H1 (cell line): ENCODE measurements at regions not wholly inside any gene's neighbourhood (a gene's known extent, or its start where the extent isn't known, plus 50 kb on each side); places are given as distances from the start of the nearest gene placed in this dataset.

Experiments used
- CTCF ChIA-PET: fragments of 300-600 bp; sonication (Branson Sonifier 250); formaldehyde crosslinking; loops from one replicate; lab custom pipeline; 2021; ENCODE audit not compliant: partially characterized antibody; lab: Charles Lee
- POLR2A ChIA-PET: fragments of 300-600 bp; sonication (Branson Sonifier 250); formaldehyde crosslinking; loops from one replicate; lab custom pipeline; 2021; ENCODE audit warnings: inconsistent platforms; ENCODE audit not compliant: partially characterized antibody; lab: Charles Lee
- DNase-seq, 2 experiments: peaks; one replicate each; pipeline versions ENCODE4 v3.0.0 to v3.0.0-alpha.2; 2010 to 2022; ENCODE audit warnings: low spot score in 2 of 2, low read depth in 1 of 2, mixed read lengths in 1 of 2
- FAIRE-seq: peaks from 2 replicates; lab custom pipeline; 2011; peaks lifted over from hg19 to GRCh38; lab: Jason Lieb, UNC
- H2AFZ ChIP-seq: 2 replicates; pipeline ENCODE4 v1.8.1; 2012; ENCODE audit warnings: low read length, inconsistent platforms
- H2AK5ac ChIP-seq: 2 replicates; pipeline ENCODE4 v1.6.1; 2013; ENCODE audit warnings: low read depth, low read length
- H2BK120ac ChIP-seq: replicated peaks from 2 replicates; pipeline ENCODE3; 2013; ENCODE audit warnings: low read depth, low read length, inconsistent platforms
- H2BK12ac ChIP-seq: 2 replicates; pipeline ENCODE4 v1.6.1; 2013; ENCODE audit warnings: low read depth, low read length
- H2BK15ac ChIP-seq: 2 replicates; pipeline ENCODE4 v1.6.1; 2013; ENCODE audit warnings: low read length
- H2BK20ac ChIP-seq: 2 replicates; pipeline ENCODE4 v1.6.1; 2013; ENCODE audit warnings: low read length
- H2BK5ac ChIP-seq: 2 replicates; pipeline ENCODE4 v1.6.1; 2013; ENCODE audit warnings: low read depth, low read length
- H3K14ac ChIP-seq: 2 replicates; pipeline ENCODE4 v1.6.1; 2013; ENCODE audit warnings: inconsistent platforms; ENCODE audit not compliant: insufficient read length
- H3K18ac ChIP-seq: 2 replicates; pipeline ENCODE4 v1.6.1; 2013; ENCODE audit warnings: low read length; ENCODE audit errors: extremely low read depth
- H3K23ac ChIP-seq: 2 replicates; pipeline ENCODE4 v1.6.1; 2013; ENCODE audit warnings: inconsistent platforms; ENCODE audit not compliant: insufficient read length
- H3K23me2 ChIP-seq: 2 replicates; pipeline ENCODE4 v1.6.1; 2013; ENCODE audit warnings: low read depth, low read length
- H3K27ac ChIP-seq: 2 replicates; pipeline ENCODE4 v1.6.1; 2011; ENCODE audit warnings: low read depth, low read length, inconsistent platforms
- H3K27me3 ChIP-seq, 4 experiments: replicated peaks in 1 of 4; 1 replicate in 1 of 4; 2 replicates in 3 of 4; pipeline versions ENCODE4 v1.6.1 to v1.8.1; 2011 to 2013; ENCODE audit warnings: low read length in 3 of 4, mild to moderate bottlenecking in 3 of 4, inconsistent platforms in 2 of 4, mixed read lengths in 2 of 4, moderate library complexity in 1 of 4; ENCODE audit not compliant: control insufficient read depth in 3 of 4, insufficient read depth in 3 of 4; ENCODE audit errors: extremely low read depth in 1 of 4
- H3K36me3 ChIP-seq, 4 experiments: 2 replicates each; pipeline versions ENCODE4 v1.6.1 to v1.8.1; 2011 to 2013; ENCODE audit warnings: mild to moderate bottlenecking in 4 of 4, low read length in 3 of 4, moderate library complexity in 2 of 4, control low read depth in 1 of 4, inconsistent platforms in 1 of 4; ENCODE audit not compliant: insufficient read depth in 4 of 4, control insufficient read depth in 2 of 4
- H3K4ac ChIP-seq: replicated peaks from 2 replicates; pipeline ENCODE3; 2013; ENCODE audit warnings: low read length, low read depth, mixed read lengths, inconsistent platforms; ENCODE audit not compliant: insufficient read length
- H3K4me1 ChIP-seq, 4 experiments: replicated peaks in 1 of 4; 1 replicate in 1 of 4; 2 replicates in 3 of 4; pipeline versions ENCODE4 v1.6.1 to v1.8.1; 2011 to 2013; ENCODE audit warnings: low read length in 3 of 4, inconsistent platforms in 2 of 4, mixed read lengths in 1 of 4; ENCODE audit not compliant: insufficient read depth in 4 of 4, control insufficient read depth in 3 of 4
- H3K4me2 ChIP-seq, 2 experiments: 2 replicates each; pipeline versions ENCODE4 v1.6.1 to v1.8.1; 2011 to 2013; ENCODE audit warnings: low read depth in 2 of 2, low read length in 2 of 2, control low read depth in 1 of 2, inconsistent platforms in 1 of 2, mild to moderate bottlenecking in 1 of 2; ENCODE audit not compliant: insufficient read depth in 1 of 2
- H3K4me3 ChIP-seq, 4 experiments: fragments of 200-600, 300-600 bp in 1 of 4; sonication (generic), shearing (Covaris generic), sonication (Bioruptor Twin) in 1 of 4; 2 replicates each; pipeline versions ENCODE4 v1.5.1 to v1.8.1; 2011 to 2016; ENCODE audit warnings: low read length in 4 of 4, low read depth in 3 of 4, control low read depth in 2 of 4, inconsistent platforms in 2 of 4, mild to moderate bottlenecking in 2 of 4, mixed read lengths in 1 of 4, moderate library complexity in 1 of 4; ENCODE audit not compliant: insufficient read depth in 2 of 4; ENCODE audit errors: extremely low read depth in 1 of 4
- H3K56ac ChIP-seq: replicated peaks from 2 replicates; pipeline ENCODE3; 2013; ENCODE audit warnings: low read depth, mild to moderate bottlenecking, mixed read lengths, low read length, inconsistent platforms; ENCODE audit not compliant: insufficient read length
- H3K79me1 ChIP-seq: 2 replicates; pipeline ENCODE4 v1.6.1; 2013; ENCODE audit warnings: low read depth, low read length, control low read depth
- H3K79me2 ChIP-seq, 2 experiments: 2 replicates each; pipeline versions ENCODE4 v1.6.1 to v1.8.1; 2012 to 2013; ENCODE audit warnings: low read length in 2 of 2, mild to moderate bottlenecking in 2 of 2, inconsistent platforms in 1 of 2; ENCODE audit not compliant: insufficient read depth in 2 of 2, control insufficient read depth in 1 of 2
- H3K9ac ChIP-seq, 4 experiments: replicated peaks in 1 of 4; 1 replicate in 1 of 4; 2 replicates in 3 of 4; pipeline versions ENCODE4 v1.6.1 to v1.8.1; 2011 to 2013; ENCODE audit warnings: low read depth in 3 of 4, low read length in 3 of 4, control low read depth in 2 of 4, mild to moderate bottlenecking in 2 of 4, moderate library complexity in 2 of 4, inconsistent platforms in 1 of 4; ENCODE audit errors: extremely low read depth in 1 of 4
- H3K9me3 ChIP-seq, 2 experiments: 2 replicates each; pipeline versions ENCODE4 v1.6.1 to v1.8.1; 2012 to 2013; ENCODE audit warnings: mild to moderate bottlenecking in 2 of 2, moderate library complexity in 2 of 2, control low read depth in 1 of 2, inconsistent platforms in 1 of 2, low read depth in 1 of 2, low read length in 1 of 2, mixed read lengths in 1 of 2; ENCODE audit not compliant: insufficient read depth in 2 of 2
- H4K20me1 ChIP-seq, 2 experiments: replicated peaks in 1 of 2; 2 replicates each; pipeline versions ENCODE3 to v1.8.1; 2011 to 2013; ENCODE audit warnings: inconsistent platforms in 2 of 2, low read length in 2 of 2, mild to moderate bottlenecking in 1 of 2; ENCODE audit not compliant: insufficient read depth in 2 of 2, control insufficient read depth in 1 of 2
- H4K5ac ChIP-seq: 2 replicates; pipeline ENCODE4 v1.6.1; 2013; ENCODE audit warnings: low read length, low read depth, mixed read lengths, inconsistent platforms; ENCODE audit not compliant: insufficient read length
- H4K8ac ChIP-seq: 2 replicates; pipeline ENCODE4 v1.8.0; 2013; ENCODE audit warnings: mild to moderate bottlenecking, moderate library complexity, low read length, inconsistent platforms; ENCODE audit not compliant: insufficient read depth; ENCODE audit errors: extremely low read depth
- H4K91ac ChIP-seq: replicated peaks from 2 replicates; pipeline ENCODE3; 2013; ENCODE audit warnings: low read length, mixed read lengths, inconsistent platforms; ENCODE audit not compliant: insufficient read length
- MAX ChIP-seq: IDR thresholded peaks from 2 replicates; pipeline ENCODE4 v1.6.1; 2012; ENCODE audit warnings: inconsistent platforms
- SP2 ChIP-seq: IDR thresholded peaks from 2 replicates; pipeline ENCODE4 v1.6.1; 2012; ENCODE audit warnings: mild to moderate bottlenecking, low read length, inconsistent platforms
- YY1 ChIP-seq: IDR thresholded peaks from 2 replicates; pipeline ENCODE4 v1.6.1; 2011; ENCODE audit warnings: low read depth, mild to moderate bottlenecking, low read length
- WGBS, 2 experiments: shearing (Covaris generic) in 1 of 2; methylation state at CpG; one replicate each; pipeline versions ENCODE4 v1.1.6 to v1.1.7; 2013 to 2015; ENCODE audit warnings: low lambda C conversion rate in 2 of 2, mixed read lengths in 2 of 2, inconsistent platforms in 1 of 2, low coverage in 1 of 2, missing lambda C conversion rate in 1 of 2; ENCODE audit not compliant: insufficient replicate concordance in 2 of 2, insufficient coverage in 1 of 2, insufficient read length in 1 of 2; ENCODE audit errors: extremely low coverage in 1 of 2, missing lambda C conversion rate in 1 of 2; 5-methylcytosine and 5-hydroxymethylcytosine counted together

GRCh38 chr1:234913771-234914170 is 214.9 kb downstream of the TOMM20 start:
- no peak for FAIRE-seq
- 70% methylated on average over 11 of the region's 11 CpGs; no CpG with 5 or more reads in 1 of the 2 experiments for WGBS, 2 experiments
- no peaks in the 10 kb centered on the region for H3K9me3 ChIP-seq
- TF ChIP-seq YY1 (0 out of 2 replicates have a peak, but pooled peaks have one; percentile 19), MAX (peak; percentile 38), SP2 (no peak)
- TF ChIP-seq, all 59 proteins: peak for 2
- ChIA-PET POLR2A (interaction anchor here (1.3 kb wide), 1 partner anchor 11 kb away, joined by 3 read pairs; no protein-coding TSS in a partner anchor), CTCF (interaction anchor here (0.8 to 1.6 kb wide), 2 partner anchors 12 to 166 kb away, joined by 3 to 4 read pairs; no protein-coding TSS in a partner anchor)
- Histone ChIP-seq H2AK5ac (peak overlapping the region; percentile 59; the same call in 1 of the 2 replicates), H2BK15ac (no peak overlapping the region; the same call in 1 of the 2 replicates), H2BK120ac (peak overlapping the region; percentile 40), H3K27ac (no peak overlapping the region), H4K8ac (no peak overlapping the region), H3K56ac (no peak overlapping the region), H3K36me3 (no peaks in the 10 kb centered on the region), H3K4me3 (no peak overlapping the region), H3K4me1 (peaks cover 2 to 21% (median 10%) of the 10 kb centered on the region in 4 experiments), H3K14ac (no peak overlapping the region), H3K4me2 (no peak overlapping the region; a peak in 1 of 4 replicates), H3K79me1 (no peaks in the 10 kb centered on the region), H2BK5ac (peak overlapping the region; percentile 58; the same call in 1 of the 2 replicates), H2AFZ (no peak overlapping the region), H4K5ac (no peak overlapping the region), H3K27me3 (peaks cover 0 to under 1% (median 0%) of the 10 kb centered on the region in 4 experiments; a peak in 1 of 7 replicates), H3K4ac (no peak overlapping the region), H3K23me2 (no peaks in the 10 kb centered on the region), H3K9ac (no peak overlapping the region), H4K20me1 (no peaks in the 10 kb centered on the region), H3K23ac (no peak overlapping the region), H3K18ac (no peak overlapping the region), H2BK20ac (peak overlapping the region; percentile 63; the same call in 1 of the 2 replicates), H3K79me2 (no peaks in the 10 kb centered on the region), H4K91ac (peak overlapping the region; percentile 28), H2BK12ac (peak overlapping the region; percentile 78)
- DNase-seq = no peak
